ENCODE measurements at regions not wholly inside any gene's neighbourhood (a gene's known extent, or its start where the extent isn't known, plus 50 kb on each side); places are given as distances from the start of the nearest gene placed in this dataset.

GRCh38 chr4:60934566-60935295 is 265.4 kb upstream of the ADGRL3 start:
- no peak for TF ChIP-seq POLR2AphosphoS5 (IDR thresholded peaks at IDR 0.05; ENCODE audit: low read depth, low read length)
- no peak for TF ChIP-seq FOXP2 (optimal IDR thresholded peaks at IDR 0.05; ENCODE audit: borderline replicate concordance, extremely low read depth, extremely low read length, insufficient read depth)
- TF ChIP-seq TAF1 (IDR thresholded peaks at IDR 0.05; ENCODE audit: borderline replicate concordance, insufficient read depth, low read length) = no peak
- TF ChIP-seq, protein P1, sequence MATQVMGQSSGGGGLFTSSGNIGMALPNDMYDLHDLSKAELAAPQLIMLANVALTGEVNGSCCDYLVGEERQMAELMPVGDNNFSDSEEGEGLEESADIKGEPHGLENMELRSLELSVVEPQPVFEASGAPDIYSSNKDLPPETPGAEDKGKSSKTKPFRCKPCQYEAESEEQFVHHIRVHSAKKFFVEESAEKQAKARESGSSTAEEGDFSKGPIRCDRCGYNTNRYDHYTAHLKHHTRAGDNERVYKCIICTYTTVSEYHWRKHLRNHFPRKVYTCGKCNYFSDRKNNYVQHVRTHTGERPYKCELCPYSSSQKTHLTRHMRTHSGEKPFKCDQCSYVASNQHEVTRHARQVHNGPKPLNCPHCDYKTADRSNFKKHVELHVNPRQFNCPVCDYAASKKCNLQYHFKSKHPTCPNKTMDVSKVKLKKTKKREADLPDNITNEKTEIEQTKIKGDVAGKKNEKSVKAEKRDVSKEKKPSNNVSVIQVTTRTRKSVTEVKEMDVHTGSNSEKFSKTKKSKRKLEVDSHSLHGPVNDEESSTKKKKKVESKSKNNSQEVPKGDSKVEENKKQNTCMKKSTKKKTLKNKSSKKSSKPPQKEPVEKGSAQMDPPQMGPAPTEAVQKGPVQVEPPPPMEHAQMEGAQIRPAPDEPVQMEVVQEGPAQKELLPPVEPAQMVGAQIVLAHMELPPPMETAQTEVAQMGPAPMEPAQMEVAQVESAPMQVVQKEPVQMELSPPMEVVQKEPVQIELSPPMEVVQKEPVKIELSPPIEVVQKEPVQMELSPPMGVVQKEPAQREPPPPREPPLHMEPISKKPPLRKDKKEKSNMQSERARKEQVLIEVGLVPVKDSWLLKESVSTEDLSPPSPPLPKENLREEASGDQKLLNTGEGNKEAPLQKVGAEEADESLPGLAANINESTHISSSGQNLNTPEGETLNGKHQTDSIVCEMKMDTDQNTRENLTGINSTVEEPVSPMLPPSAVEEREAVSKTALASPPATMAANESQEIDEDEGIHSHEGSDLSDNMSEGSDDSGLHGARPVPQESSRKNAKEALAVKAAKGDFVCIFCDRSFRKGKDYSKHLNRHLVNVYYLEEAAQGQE (IDR thresholded peaks at IDR 0.05; ENCODE audit: insufficient read depth in 1 of 2, low read depth in 2 of 2, low read length in 2 of 2) = no peak
- TF ChIP-seq SIN3A (IDR thresholded peaks at IDR 0.05; ENCODE audit: borderline replicate concordance, insufficient read depth, low read length) = no peak

- no peak for TF ChIP-seq SIN3A (IDR thresholded peaks at IDR 0.05; ENCODE audit: borderline replicate concordance, insufficient read depth, low read length)
- no peak for TF ChIP-seq POLR2AphosphoS5 (IDR thresholded peaks at IDR 0.05; ENCODE audit: low read depth, low read length)
- TF ChIP-seq FOXP2 (optimal IDR thresholded peaks at IDR 0.05; ENCODE audit: borderline replicate concordance, extremely low read depth, extremely low read length, insufficient read depth) = no peak
Observed at GRCh38 chr4:60938181-60938580, 261.9 kb upstream of the ADGRL3 start.

GRCh38 chr4:60938621-60939020 is 261.5 kb upstream of the ADGRL3 start:
- no peak for TF ChIP-seq POLR2AphosphoS5 (IDR thresholded peaks at IDR 0.05; ENCODE audit: low read depth, low read length)
- TF ChIP-seq TAF1 (IDR thresholded peaks at IDR 0.05; ENCODE audit: borderline replicate concordance, insufficient read depth, low read length) = no peak
- TF ChIP-seq SIN3A (IDR thresholded peaks at IDR 0.05; ENCODE audit: borderline replicate concordance, insufficient read depth, low read length) = no peak
- TF ChIP-seq, protein P1 (IDR thresholded peaks at IDR 0.05; ENCODE audit: insufficient read depth in 1 of 2, low read depth in 2 of 2, low read length in 2 of 2) = no peak
- TF ChIP-seq FOXP2 (optimal IDR thresholded peaks at IDR 0.05; ENCODE audit: borderline replicate concordance, extremely low read depth, extremely low read length, insufficient read depth) = no peak

- TF ChIP-seq, protein P1 (IDR thresholded peaks at IDR 0.05; ENCODE audit: insufficient read depth in 1 of 2, low read depth in 2 of 2, low read length in 2 of 2) = no peak
- no peak for TF ChIP-seq SIN3A (IDR thresholded peaks at IDR 0.05; ENCODE audit: borderline replicate concordance, insufficient read depth, low read length)
- no peak for TF ChIP-seq FOXP2 (optimal IDR thresholded peaks at IDR 0.05; ENCODE audit: borderline replicate concordance, extremely low read depth, extremely low read length, insufficient read depth)
Observed at GRCh38 chr4:60944060-60944459, 256.1 kb upstream of the ADGRL3 start.

DNA sequence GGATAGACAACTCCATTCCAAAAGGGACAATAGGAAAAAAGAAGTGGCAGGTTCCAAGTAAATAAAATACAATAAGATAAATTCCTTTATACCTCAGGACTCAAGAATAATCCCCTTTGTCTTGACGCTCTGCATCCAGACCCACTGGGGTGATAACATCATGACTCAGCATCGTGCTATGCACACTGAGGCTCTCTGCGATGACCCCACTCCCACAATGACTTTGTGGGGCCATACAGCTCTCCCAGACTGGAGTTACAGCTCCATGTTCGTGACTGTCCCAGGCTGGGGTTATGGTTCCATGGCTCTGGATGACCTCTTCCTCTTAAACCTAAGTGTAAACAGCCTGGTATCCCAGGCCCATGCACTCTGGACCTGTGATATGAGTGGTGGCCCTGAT is 254.5 kb upstream of the ADGRL3 start:
- TF ChIP-seq POLR2AphosphoS5 (IDR thresholded peaks at IDR 0.05; ENCODE audit: low read depth, low read length) = no peak
- no peak for TF ChIP-seq FOXP2 (optimal IDR thresholded peaks at IDR 0.05; ENCODE audit: borderline replicate concordance, extremely low read depth, extremely low read length, insufficient read depth)
- no peak for TF ChIP-seq TAF1 (IDR thresholded peaks at IDR 0.05; ENCODE audit: borderline replicate concordance, insufficient read depth, low read length)
- no peak for TF ChIP-seq SIN3A (IDR thresholded peaks at IDR 0.05; ENCODE audit: borderline replicate concordance, insufficient read depth, low read length)
- TF ChIP-seq, protein P1 (IDR thresholded peaks at IDR 0.05; ENCODE audit: insufficient read depth in 1 of 2, low read depth in 2 of 2, low read length in 2 of 2) = no peak

Data from PFSK-1 (cell line).